Endothelial cell (in vitro differentiated cells): ENCODE measurements at regions not wholly inside any gene's neighbourhood (a gene's known extent, or its start where the extent isn't known, plus 50 kb on each side); places are given as distances from the start of the nearest gene placed in this dataset.

ENCODE experiments used
- DNase-seq: peaks from one replicate; pipeline ENCODE4 v3.0.0; 2021; ENCODE audit warnings: low spot score
- H3K27ac Mint-ChIP-seq: one replicate; pipeline ENCODE4 v1.8.0; 2021; ENCODE audit warnings: mixed read lengths, inconsistent platforms; ENCODE audit not compliant: unreplicated experiment
- H3K27me3 Mint-ChIP-seq: one replicate; pipeline ENCODE4 v1.8.0; 2021; ENCODE audit warnings: mild to moderate bottlenecking, moderate library complexity, mixed read lengths, inconsistent platforms; ENCODE audit not compliant: unreplicated experiment
- H3K36me3 Mint-ChIP-seq: one replicate; pipeline ENCODE4 v1.8.0; 2021; ENCODE audit warnings: mild to moderate bottlenecking, low read depth, mixed read lengths, inconsistent platforms; ENCODE audit not compliant: unreplicated experiment
- H3K4me1 Mint-ChIP-seq: one replicate; pipeline ENCODE4 v1.8.0; 2021; ENCODE audit warnings: mild to moderate bottlenecking, mixed read lengths, inconsistent platforms; ENCODE audit not compliant: unreplicated experiment
- H3K4me3 Mint-ChIP-seq: one replicate; pipeline ENCODE4 v1.8.0; 2021; ENCODE audit warnings: mild to moderate bottlenecking, mixed read lengths, inconsistent platforms; ENCODE audit not compliant: unreplicated experiment
- H3K9me3 Mint-ChIP-seq: one replicate; pipeline ENCODE4 v1.8.0; 2021; ENCODE audit warnings: mixed read lengths, inconsistent platforms; ENCODE audit not compliant: unreplicated experiment
- TF ChIP-seq, protein P1 (sequence below): fragments of 200-600 bp; sonication (generic); IDR thresholded peaks from one replicate; pipeline ENCODE4 v1.5.0; 2021; ENCODE audit warnings: antibody characterized with exemption; ENCODE audit not compliant: unreplicated experiment

DNA sequence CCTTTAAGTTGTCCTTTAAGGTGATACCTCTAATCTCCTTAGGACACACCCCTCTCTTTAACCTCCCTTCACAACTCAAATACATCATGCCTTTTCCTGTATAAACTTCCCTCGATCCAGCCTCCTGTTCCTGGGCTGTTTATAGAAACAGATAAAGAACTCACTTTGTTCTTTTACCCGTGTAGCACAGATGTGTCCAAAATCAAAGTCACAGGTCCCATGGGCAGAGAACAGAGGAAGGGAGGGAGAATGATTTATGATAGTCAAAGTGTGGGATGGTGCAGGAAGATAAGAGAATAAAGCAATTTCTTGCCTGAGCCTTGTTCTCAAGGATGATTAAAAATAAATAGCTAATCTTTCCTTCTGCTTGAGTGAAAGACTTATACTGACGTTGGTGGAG lies 50.3 kb upstream of the CABCOCO1 start:
- TF ChIP-seq, protein P1, sequence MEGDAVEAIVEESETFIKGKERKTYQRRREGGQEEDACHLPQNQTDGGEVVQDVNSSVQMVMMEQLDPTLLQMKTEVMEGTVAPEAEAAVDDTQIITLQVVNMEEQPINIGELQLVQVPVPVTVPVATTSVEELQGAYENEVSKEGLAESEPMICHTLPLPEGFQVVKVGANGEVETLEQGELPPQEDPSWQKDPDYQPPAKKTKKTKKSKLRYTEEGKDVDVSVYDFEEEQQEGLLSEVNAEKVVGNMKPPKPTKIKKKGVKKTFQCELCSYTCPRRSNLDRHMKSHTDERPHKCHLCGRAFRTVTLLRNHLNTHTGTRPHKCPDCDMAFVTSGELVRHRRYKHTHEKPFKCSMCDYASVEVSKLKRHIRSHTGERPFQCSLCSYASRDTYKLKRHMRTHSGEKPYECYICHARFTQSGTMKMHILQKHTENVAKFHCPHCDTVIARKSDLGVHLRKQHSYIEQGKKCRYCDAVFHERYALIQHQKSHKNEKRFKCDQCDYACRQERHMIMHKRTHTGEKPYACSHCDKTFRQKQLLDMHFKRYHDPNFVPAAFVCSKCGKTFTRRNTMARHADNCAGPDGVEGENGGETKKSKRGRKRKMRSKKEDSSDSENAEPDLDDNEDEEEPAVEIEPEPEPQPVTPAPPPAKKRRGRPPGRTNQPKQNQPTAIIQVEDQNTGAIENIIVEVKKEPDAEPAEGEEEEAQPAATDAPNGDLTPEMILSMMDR = no peak
- no peak for DNase-seq
- H3K9me3 Mint-ChIP-seq = no peaks in the 10 kb centered on the region
- no peak overlapping the region for H3K4me3 Mint-ChIP-seq
- no peak overlapping the region for H3K27ac Mint-ChIP-seq
- no peaks in the 10 kb centered on the region for H3K36me3 Mint-ChIP-seq
- H3K27me3 Mint-ChIP-seq = no peaks in the 10 kb centered on the region
- H3K4me1 Mint-ChIP-seq = peaks cover 17% of the 10 kb centered on the region

DNA sequence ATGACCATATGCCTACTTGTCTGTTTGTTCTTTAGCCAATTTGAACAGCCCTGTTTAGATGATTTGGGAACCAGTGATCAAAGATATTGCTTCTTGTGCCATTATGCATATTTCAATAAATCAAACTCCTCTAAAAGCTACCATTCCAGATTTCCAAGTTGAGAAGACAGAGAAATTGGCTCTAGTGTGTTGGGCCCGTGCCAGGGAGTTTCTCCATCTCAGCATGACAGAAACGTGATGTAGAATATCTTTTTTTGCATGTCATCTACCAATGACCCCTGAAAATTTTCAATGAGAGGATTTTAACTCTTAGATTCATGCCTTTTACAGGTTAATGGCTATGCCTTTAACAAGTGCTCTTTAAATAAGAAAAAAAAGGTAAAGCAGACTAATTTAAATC lies 50.7 kb upstream of the CABCOCO1 start:
- no peaks in the 10 kb centered on the region for H3K27me3 Mint-ChIP-seq
- TF ChIP-seq, protein P1 = no peak
- H3K4me1 Mint-ChIP-seq = peaks cover 17% of the 10 kb centered on the region
- no peaks in the 10 kb centered on the region for H3K36me3 Mint-ChIP-seq
- no peak overlapping the region for H3K27ac Mint-ChIP-seq
- no peaks in the 10 kb centered on the region for H3K9me3 Mint-ChIP-seq
- no peak for DNase-seq
- H3K4me3 Mint-ChIP-seq = no peak overlapping the region

DNA sequence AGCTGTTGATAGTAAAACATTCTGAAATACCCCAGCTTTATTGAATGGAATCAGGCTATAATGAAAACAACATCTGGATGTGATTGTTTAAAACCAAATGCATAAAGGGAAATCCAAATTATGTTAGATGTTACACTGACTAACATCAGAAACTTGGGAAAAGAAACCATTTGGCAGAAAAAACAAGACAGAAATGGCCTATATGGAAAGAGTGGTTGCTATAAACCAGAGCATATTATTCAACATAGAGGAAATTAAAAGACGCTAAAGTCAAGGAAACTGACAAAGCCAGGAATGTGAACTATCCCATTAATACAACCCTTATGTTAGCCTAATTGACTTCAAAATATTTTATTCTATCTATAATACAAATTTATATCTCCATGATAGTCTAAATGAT lies 53.0 kb upstream of the CABCOCO1 start:
- Mint-ChIP-seq H3K27me3 (no peaks in the 10 kb centered on the region), H3K4me3 (no peak overlapping the region), H3K9me3 (no peaks in the 10 kb centered on the region), H3K27ac (no peak overlapping the region), H3K4me1 (peaks cover 17% of the 10 kb centered on the region), H3K36me3 (no peaks in the 10 kb centered on the region)
- TF ChIP-seq, protein P1 = no peak
- no peak for DNase-seq

DNA sequence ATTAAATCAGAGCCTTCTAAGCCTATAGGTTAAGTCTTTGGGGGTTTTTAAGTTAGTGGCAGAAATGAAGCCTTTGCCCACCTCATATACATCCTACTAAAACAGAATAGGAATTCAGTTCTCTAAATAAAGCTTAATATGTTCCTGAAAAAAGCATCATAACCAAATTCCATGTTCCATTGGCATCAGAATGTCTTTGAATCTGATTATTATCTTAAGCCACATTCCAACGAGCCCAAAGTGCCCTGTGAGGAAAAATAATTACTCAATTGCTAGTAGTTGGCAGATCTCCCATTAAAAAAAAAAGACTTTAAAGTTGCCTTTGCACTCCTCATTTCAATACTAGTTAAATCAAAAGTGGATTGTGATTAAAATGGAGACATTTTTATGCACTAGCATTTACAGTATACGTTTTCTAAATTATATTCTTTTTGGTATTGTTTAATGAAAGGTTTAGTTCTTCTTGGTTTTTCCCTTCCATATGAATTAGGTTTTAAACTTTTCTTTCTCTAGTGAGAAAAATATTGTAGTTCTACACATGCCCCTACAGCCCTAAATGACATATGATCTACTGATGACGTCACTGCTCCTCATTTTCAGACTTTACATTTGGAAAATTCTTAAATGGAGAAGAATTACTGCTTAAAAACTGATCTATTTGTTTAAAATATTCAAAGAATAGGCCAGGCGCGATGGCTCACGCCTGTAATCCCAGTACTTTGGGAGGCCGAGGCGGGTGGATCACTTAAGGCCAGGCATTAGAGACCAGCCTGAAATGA lies 54.3 kb upstream of the CABCOCO1 start:
- Mint-ChIP-seq H3K4me1 (peaks cover 17% of the 10 kb centered on the region), H3K27me3 (no peaks in the 10 kb centered on the region), H3K4me3 (no peak overlapping the region), H3K27ac (no peak overlapping the region), H3K36me3 (no peaks in the 10 kb centered on the region), H3K9me3 (no peaks in the 10 kb centered on the region)
- no peak for DNase-seq
- TF ChIP-seq, protein P1 = no peak
